ENCODE measurements at regions not wholly inside any gene's neighbourhood (a gene's known extent, or its start where the extent isn't known, plus 50 kb on each side); places are given as distances from the start of the nearest gene placed in this dataset.

- DNase-seq (ENCODE audit: low spot score) = no peak
Observed at GRCh38 chr18:22073411-22073810, 96.0 kb upstream of the GATA6 start.

GRCh38 chr18:22074282-22075070 lies 94.9 kb upstream of the GATA6 start:
- no peak for DNase-seq (ENCODE audit: low spot score)

DNA sequence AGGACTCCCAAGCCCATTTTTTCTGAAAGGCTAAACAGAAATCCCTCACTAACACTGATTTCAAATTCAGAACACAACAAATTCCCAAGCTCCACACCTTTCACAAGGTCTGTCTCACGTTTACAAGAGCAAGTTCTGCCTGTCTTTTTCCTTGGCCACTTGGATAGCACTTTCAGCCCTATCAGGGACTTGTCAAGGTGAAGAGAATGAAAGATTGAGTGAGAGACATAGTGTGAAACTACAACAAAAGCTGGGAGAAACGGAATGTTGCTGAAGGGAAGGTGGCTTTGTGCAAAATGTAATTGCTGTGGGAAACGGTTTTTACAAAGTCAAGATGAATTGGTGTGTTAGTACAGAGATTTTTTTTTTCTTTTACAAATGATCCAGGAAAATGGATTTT lies 89.4 kb upstream of the GATA6 start:
- DNase-seq (ENCODE audit: low spot score) = no peak

DNA sequence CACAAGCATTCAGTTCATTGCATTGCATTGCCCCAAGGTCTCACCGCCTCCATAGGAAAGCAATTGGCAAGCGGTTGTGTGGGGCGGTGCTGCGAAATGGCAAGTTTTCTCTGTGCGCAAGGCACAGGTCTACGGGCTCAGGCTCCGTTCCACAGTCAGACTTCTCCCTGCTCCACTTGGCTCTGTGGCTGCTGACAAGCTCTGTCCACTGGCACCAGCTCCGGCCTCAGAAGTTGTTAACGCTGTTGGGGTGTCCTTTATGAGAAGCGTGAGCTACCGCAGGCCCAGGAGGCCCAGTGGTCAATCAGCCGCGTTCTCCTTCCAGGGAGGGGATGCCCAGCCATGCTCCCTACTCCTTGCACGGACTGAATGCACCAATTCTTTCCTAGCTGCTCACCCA lies 87.0 kb upstream of the GATA6 start:
- DNase-seq (ENCODE audit: low spot score) = no peak

DNA sequence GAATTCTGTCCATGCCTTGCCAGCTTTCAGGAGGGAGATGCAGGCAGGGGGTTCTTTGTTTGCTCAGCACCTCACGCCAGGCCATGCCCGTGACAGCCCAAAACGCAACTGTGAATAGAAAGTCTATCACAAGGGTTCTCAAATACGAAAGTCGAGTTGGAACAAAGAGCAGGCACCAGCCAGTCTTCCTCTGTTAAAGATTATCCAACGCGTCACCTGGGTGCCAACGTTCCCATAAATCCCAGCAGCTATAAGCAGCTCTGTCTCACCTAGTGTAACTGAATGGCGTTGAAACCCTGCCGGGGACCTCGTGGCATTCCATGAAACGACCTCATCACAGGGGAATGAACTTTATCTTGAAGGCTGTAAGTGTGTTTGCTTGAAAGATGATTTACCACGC lies 84.8 kb upstream of the GATA6 start:
- DNase-seq (ENCODE audit: low spot score) = peak; percentile 77

GRCh38 chr18:22086973-22087372 lies 82.4 kb upstream of the GATA6 start:
- no peak for DNase-seq (ENCODE audit: low spot score)

GRCh38 chr18:22088029-22088428 lies 81.4 kb upstream of the GATA6 start:
- no peak for DNase-seq (ENCODE audit: low spot score)

- DNase-seq (ENCODE audit: low spot score) = no peak
Observed at GRCh38 chr18:22088996-22089640, 80.3 kb upstream of the GATA6 start.

- no peak for DNase-seq (ENCODE audit: low spot score)
Observed at GRCh38 chr18:22091341-22091740, 78.0 kb upstream of the GATA6 start.

DNA sequence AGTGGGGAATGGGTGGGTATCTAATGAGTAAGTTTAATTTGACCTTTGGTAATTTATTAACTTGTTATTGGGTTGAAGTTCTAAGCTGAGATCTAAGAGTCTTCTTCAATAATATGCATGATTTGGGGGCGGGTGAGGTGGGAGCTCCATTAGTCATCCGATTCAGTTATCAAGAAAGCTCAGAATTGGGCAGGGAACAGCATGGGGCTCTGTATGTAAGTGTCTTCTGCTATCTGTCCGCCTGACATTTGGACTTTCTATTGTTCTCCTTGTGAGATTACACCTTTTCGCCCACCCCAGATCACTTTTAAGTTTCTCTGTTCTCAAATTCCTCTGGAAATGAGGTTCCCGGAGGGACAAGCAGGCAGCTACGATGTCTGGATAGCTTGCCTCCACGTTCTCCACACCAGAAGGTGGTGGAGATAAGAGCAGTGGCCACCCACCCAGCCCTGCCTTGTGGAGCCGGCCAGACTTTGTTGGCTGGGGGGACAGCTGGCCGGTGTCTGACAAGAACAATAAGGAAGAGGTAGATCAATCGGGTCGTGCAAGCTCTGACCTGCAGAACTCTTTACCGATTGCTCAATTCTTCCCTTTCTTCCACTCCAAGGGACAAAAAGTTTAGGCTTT lies 75.5 kb upstream of the GATA6 start:
- DNase-seq (ENCODE audit: low spot score) = no peak

DNA sequence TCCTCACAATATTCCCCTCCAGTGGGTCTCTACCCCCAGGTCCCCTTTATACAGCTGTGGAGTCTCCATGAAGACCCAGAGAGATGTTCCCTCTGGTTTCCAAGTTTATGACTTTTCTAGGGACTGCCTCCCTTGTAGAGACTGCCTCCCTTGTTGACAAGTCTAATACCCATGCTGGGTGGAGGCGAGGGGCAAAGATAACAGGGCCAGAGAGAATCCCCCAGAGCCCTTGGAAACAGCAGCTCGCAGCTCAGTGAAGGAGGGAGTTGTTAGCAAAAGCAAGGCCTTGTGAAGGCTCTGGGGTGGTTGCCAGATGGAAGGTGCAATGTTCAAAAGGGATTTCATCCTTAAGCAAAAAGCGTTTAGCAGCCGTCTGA lies 75.0 kb upstream of the GATA6 start:
- no peak for DNase-seq (ENCODE audit: low spot score)

DNA sequence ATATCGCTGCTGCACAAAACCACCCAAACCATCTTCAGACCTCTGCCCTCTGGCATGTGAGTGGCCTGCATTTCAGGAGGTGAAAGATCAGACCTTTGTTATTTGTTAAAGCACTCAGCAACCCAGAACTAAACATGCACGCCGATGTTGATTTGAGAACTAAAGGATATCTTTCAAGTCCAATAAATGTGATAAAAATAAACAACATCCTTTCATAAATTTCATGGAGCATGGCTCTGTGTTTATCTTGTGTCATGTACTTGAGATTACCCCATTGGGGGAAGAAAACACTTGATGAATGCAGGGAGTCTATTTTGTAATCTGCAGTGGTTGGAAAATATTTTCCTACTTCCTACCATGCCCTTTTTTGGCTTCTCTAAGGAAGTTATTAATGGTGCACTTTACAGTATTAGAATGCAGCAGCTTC lies 70.8 kb upstream of the GATA6 start:
- DNase-seq (ENCODE audit: low spot score) = no peak

- no peak for DNase-seq (ENCODE audit: low spot score)
Observed at GRCh38 chr18:22099925-22100324, 69.5 kb upstream of the GATA6 start.

DNA sequence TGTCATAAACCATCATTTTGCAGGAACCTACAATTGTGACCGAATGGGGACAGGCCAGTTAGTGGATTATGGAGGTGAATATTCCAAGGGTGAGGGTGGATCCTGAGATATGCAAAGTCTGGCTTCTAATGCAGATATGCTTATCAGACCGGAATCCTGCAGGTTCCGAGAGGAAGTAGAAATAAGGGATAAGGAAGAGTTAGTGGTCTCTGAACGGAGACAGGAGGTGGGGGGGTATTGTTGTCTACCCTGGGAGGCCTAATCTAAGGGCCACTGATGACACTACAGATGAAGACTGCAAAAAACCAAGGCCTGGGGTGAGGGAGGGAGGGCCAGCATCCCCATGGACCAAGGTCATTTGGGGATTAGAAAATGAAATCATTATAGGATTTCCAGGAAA lies 67.7 kb upstream of the GATA6 start:
- no peak for DNase-seq (ENCODE audit: low spot score)

DNA sequence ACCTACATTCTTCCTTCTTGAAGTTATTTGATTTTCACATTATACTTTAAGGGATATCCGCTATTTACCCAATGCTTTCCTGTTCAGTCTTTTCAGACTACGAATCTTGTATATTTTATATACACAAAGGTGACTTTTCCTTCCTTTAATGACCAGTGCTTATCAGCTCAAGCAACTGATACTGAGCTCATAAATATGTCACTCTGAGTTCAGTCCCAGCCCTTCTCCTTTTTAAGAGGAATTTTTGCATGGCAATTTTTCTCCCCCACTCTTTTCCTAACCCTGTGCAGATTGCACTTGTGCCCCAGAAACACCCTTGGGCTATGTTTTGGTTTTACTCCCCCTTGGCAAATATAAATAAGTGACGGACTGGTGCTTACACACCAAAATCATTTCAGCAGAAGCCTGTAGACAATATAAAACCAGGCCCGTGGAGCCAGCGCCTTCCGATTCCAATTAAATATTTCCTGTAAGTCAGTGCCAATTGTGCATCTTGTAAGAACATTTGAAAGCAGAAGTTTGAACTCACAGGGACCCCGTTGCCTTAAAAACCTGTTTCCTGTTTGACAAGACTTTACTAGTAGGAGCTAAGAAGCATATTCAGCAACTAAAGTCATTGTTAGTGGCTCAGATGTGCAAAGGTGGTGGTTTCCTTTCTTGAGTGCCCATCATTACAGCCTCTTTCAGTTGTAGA lies 66.3 kb upstream of the GATA6 start:
- DNase-seq (ENCODE audit: low spot score) = no peak

DNA sequence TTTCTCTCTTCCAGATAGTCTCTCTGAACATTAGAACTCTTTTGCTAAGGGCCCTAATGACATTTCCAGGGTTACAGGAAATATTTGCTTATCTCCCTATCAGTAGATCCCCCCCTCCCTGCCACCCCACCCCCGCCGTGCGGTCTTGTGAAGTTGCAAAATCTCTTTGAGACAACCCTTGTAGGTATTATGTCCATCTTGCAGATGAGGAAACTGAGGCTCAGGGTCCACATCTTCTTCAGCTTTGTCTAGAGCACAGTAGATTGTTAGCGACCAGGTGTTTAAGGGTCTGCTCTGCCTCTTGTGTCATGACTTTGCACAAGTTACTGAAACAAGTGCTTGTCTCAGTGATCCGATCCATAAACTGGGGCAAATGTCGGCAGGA lies 65.8 kb upstream of the GATA6 start:
- DNase-seq (ENCODE audit: low spot score) = no peak

- peak; percentile 69 for DNase-seq (ENCODE audit: low spot score)
Observed at GRCh38 chr18:22106536-22107292, 62.7 kb upstream of the GATA6 start.

DNA sequence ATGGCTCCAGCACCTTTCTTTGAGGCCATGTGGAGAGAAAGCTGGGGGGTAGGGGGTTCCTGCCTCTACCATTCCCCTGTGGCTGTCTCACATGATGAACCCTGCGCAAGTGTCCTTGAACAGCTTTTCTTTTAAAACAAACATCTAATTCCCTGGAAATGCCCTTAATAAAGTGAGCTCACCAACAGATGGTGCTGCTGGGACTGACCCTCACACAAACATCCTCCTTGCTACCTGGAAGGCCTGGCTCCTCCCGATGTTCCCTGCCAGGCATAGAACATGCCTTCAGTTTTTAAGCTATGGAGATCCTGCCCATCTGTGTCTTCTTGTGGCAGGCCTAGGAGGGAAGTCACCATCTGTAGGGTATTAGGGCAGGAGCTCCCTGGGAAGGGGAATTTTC lies 60.7 kb upstream of the GATA6 start:
- DNase-seq (ENCODE audit: low spot score) = no peak

DNA sequence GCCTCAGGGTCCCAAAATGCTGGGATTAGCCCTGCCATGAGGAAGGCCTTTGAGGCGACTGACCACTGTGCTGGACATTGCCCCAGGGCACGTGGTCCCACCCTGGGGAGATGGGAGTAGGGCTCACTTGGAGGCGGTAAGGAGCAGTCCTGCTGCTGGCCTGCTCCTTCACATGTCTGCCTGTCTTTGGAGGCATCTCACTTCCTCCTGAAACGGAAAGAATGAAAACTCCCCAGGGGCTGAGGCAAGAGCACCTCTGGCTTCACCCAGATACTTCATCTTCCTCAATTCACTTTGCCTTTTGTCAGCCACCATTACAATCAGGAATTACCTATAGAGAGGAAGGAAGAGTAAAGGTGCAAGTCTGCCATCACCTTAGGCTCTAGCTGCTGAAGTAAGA lies 59.9 kb upstream of the GATA6 start:
- no peak for DNase-seq (ENCODE audit: low spot score)

GRCh38 chr18:22110461-22110924 lies 58.9 kb upstream of the GATA6 start:
- DNase-seq (ENCODE audit: low spot score) = no peak

- DNase-seq (ENCODE audit: low spot score) = no peak
Observed at GRCh38 chr18:22112215-22112614, 57.2 kb upstream of the GATA6 start.

Measured in kidney tubule cell (primary cell).